Right lobe of liver (tissue), 4 donors: ENCODE measurements at regions not wholly inside any gene's neighbourhood (a gene's known extent, or its start where the extent isn't known, plus 50 kb on each side); places are given as distances from the start of the nearest gene placed in this dataset.

Experiments used
- POLR2A ChIP-seq: fragments of 450-650 bp; IDR thresholded peaks from one replicate; pipeline ENCODE4 v1.6.1; 2017; ENCODE audit warnings: antibody characterized with exemption, mild to moderate bottlenecking
- TF ChIP-seq, protein P1 (sequence below), 4 donors: fragments of 200-600 bp in 3 of 4; fragments of 450-650 bp in 1 of 4; IDR thresholded peaks; one replicate each; pipeline versions ENCODE4 v1.5.1 to v1.8.0; 2016 to 2022; ENCODE audit warnings: antibody characterized with exemption in 4 of 4, mild to moderate bottlenecking in 2 of 4
- donor health status: DM: no; HTN: no; CAD: no.
- donor health status: DM: no; HTN: no; CAD: no.
- donor health status: DM: no; HTN: yes; CAD: no.

DNA sequence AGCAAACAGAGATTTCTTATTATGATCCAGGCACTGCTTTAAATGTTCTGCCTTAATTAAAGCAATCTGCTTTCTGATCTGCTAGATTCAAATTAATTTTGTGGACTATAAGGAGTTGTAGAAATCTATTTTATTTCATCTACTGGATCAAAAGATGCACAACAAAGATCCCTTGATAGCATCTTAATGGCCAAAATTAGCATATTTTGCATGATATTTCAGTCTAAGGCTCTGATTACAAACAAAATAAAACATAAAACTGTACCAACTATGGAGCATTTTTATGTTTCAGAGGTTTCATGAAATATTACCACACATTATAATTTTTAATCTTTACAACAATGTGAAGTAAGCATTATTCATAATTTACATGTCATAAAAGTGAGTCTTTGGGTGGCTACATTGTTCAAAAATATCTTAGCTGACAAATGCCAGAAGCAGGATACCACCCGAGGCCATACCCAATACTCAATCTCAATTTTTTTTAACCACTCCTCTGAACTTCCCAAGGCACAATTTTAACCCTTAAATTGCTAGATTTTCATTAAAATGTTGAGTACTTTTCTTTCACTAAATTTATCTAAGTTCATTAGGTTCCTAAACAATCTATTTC, 929.5 kb downstream of the KCNA4 start:
- TF ChIP-seq, protein P1, sequence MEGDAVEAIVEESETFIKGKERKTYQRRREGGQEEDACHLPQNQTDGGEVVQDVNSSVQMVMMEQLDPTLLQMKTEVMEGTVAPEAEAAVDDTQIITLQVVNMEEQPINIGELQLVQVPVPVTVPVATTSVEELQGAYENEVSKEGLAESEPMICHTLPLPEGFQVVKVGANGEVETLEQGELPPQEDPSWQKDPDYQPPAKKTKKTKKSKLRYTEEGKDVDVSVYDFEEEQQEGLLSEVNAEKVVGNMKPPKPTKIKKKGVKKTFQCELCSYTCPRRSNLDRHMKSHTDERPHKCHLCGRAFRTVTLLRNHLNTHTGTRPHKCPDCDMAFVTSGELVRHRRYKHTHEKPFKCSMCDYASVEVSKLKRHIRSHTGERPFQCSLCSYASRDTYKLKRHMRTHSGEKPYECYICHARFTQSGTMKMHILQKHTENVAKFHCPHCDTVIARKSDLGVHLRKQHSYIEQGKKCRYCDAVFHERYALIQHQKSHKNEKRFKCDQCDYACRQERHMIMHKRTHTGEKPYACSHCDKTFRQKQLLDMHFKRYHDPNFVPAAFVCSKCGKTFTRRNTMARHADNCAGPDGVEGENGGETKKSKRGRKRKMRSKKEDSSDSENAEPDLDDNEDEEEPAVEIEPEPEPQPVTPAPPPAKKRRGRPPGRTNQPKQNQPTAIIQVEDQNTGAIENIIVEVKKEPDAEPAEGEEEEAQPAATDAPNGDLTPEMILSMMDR (IDR thresholded peaks at IDR 0.05): no peak
- TF ChIP-seq POLR2A: no peak
